GM23338 (cell line): ENCODE measurements at regions not wholly inside any gene's neighbourhood (a gene's known extent, or its start where the extent isn't known, plus 50 kb on each side); places are given as distances from the start of the nearest gene placed in this dataset.

Source experiments
- ATAC-seq: fragments of 200-7000 bp; cut with Tn5 transposase; 3 replicates; pipeline ENCODE4 v1.9.1; 2020
- DNase-seq: peaks from one replicate; pipeline ENCODE4 v3.0.0-alpha.2; 2015; ENCODE audit warnings: low spot score
- H2AFZ ChIP-seq: fragments of 200-600 bp; sonication (generic); 2 replicates; pipeline ENCODE4 v1.8.0; 2016; ENCODE audit warnings: antibody characterized with exemption, mild to moderate bottlenecking, moderate library complexity
- H3F3A ChIP-seq: fragments of 200-600 bp; sonication (generic); replicated peaks from 2 replicates; pipeline ENCODE4 v1.8.0; 2017; ENCODE audit warnings: antibody characterized with exemption, mixed run types, low read depth
- H3K27ac ChIP-seq: fragments of 200-600 bp; sonication (generic); 2 replicates; pipeline ENCODE4 v1.6.1; 2016; ENCODE audit warnings: low read depth
- H3K27me3 ChIP-seq: fragments of 200-600 bp; sonication (generic); 2 replicates; pipeline ENCODE4 v1.8.0; 2016; ENCODE audit warnings: mild to moderate bottlenecking, mixed run types, moderate library complexity; ENCODE audit not compliant: insufficient read depth
- H3K36me3 ChIP-seq: fragments of 200-600 bp; sonication (generic); 2 replicates; pipeline ENCODE4 v1.8.0; 2016; ENCODE audit warnings: mild to moderate bottlenecking; ENCODE audit not compliant: insufficient read depth
- H3K4me1 ChIP-seq: fragments of 200-600 bp; sonication (generic); 2 replicates; pipeline ENCODE4 v1.8.0; 2016; ENCODE audit warnings: mild to moderate bottlenecking, moderate library complexity; ENCODE audit not compliant: insufficient read depth
- H3K4me2 ChIP-seq: fragments of 200-600 bp; sonication (generic); 2 replicates; pipeline ENCODE4 v1.7.1; 2017; ENCODE audit warnings: mixed run types
- H3K4me3 ChIP-seq: fragments of 200-600 bp; sonication (generic); 2 replicates; pipeline ENCODE4 v1.6.1; 2016; ENCODE audit warnings: mixed run types
- H3K79me2 ChIP-seq: fragments of 200-600 bp; sonication (generic); replicated peaks from 2 replicates; pipeline ENCODE4 v1.8.0; 2017; ENCODE audit warnings: mild to moderate bottlenecking; ENCODE audit not compliant: insufficient read depth
- H3K9me2 ChIP-seq: fragments of 200-600 bp; sonication (generic); 2 replicates; pipeline ENCODE4 v1.8.0; 2017; ENCODE audit not compliant: insufficient read depth
- H4K20me1 ChIP-seq: fragments of 200-600 bp; sonication (generic); replicated peaks from 2 replicates; pipeline ENCODE4 v1.8.0; 2017; ENCODE audit warnings: mild to moderate bottlenecking; ENCODE audit not compliant: insufficient read depth
- H3K27ac Mint-ChIP-seq: 2 replicates; pipeline ENCODE4 v1.8.0; 2020; ENCODE audit warnings: inconsistent platforms, mild to moderate bottlenecking, moderate library complexity, mixed read lengths
- H3K27me3 Mint-ChIP-seq: 3 replicates; pipeline ENCODE4 v1.8.0; 2022; ENCODE audit warnings: low read depth, mild to moderate bottlenecking, moderate library complexity, mixed read lengths, inconsistent platforms; ENCODE audit not compliant: insufficient read depth, poor library complexity
- H3K36me3 Mint-ChIP-seq: 3 replicates; pipeline ENCODE4 v1.8.0; 2021; ENCODE audit warnings: low read depth, mild to moderate bottlenecking, inconsistent platforms, moderate library complexity, mixed read lengths
- H3K4me1 Mint-ChIP-seq: 3 replicates; pipeline ENCODE4 v1.8.0; 2020; ENCODE audit warnings: mild to moderate bottlenecking, inconsistent platforms, mixed read lengths
- H3K4me3 Mint-ChIP-seq: 3 replicates; pipeline ENCODE4 v1.8.0; 2021; ENCODE audit warnings: moderate library complexity, mild to moderate bottlenecking, inconsistent platforms, mixed read lengths
- H3K9me3 Mint-ChIP-seq: 3 replicates; pipeline ENCODE4 v1.8.0; 2020; ENCODE audit warnings: moderate library complexity, mild to moderate bottlenecking, inconsistent platforms, mixed read lengths
- CTCF ChIP-seq, 2 experiments: fragments of 200-600 bp in 1 of 2; sonication (generic) in 1 of 2; conservative IDR thresholded peaks; 2 replicates each; pipeline versions ENCODE4 v1.5.1 to v1.6.1; 2016 to 2017; ENCODE audit warnings: antibody characterized with exemption in 2 of 2, low read depth in 2 of 2, mild to moderate bottlenecking in 2 of 2, moderate library complexity in 1 of 2
- ETS1 ChIP-seq: IDR thresholded peaks from 2 replicates; pipeline ENCODE4 v1.6.1; 2016; ENCODE audit warnings: antibody characterized with exemption
- EZH2phosphoT487 ChIP-seq: fragments of 200-600 bp; sonication (generic); IDR thresholded peaks from one replicate; pipeline ENCODE4 v1.8.1; 2018; ENCODE audit warnings: antibody characterized with exemption; ENCODE audit not compliant: unreplicated experiment
- JUNB ChIP-seq: IDR thresholded peaks from one replicate; pipeline ENCODE4 v1.6.1; 2016; ENCODE audit warnings: antibody characterized with exemption; ENCODE audit not compliant: unreplicated experiment
- NANOG ChIP-seq: IDR thresholded peaks from 2 replicates; pipeline ENCODE4 v1.6.1; 2016; ENCODE audit warnings: antibody characterized with exemption, borderline replicate concordance
- STAT1 ChIP-seq: IDR thresholded peaks from one replicate; pipeline ENCODE4 v1.6.1; 2016; ENCODE audit warnings: antibody characterized with exemption; ENCODE audit not compliant: unreplicated experiment
- ZNF114 ChIP-seq: fragments of 250-450 bp; sonication (Bioruptor Pico); IDR thresholded peaks from 2 replicates; pipeline ENCODE4 v1.5.0; 2020; ENCODE audit warnings: mild to moderate bottlenecking, moderate library complexity
- ZNF462 ChIP-seq: fragments of 250-450 bp; sonication (Bioruptor Pico); IDR thresholded peaks from 2 replicates; pipeline ENCODE4 v1.5.0; 2020; ENCODE audit warnings: mild to moderate bottlenecking, moderate library complexity

- Histone ChIP-seq H3K4me2 (no peak overlapping the region), H3K4me1 (0 out of 2 replicates have a peak, but pooled peaks cover 5% of the 10 kb centered on the region), H3K27ac (no peak overlapping the region), H4K20me1 (no peaks in the 10 kb centered on the region), H3K9me2 (no peaks in the 10 kb centered on the region), H3K27me3 (no peaks in the 10 kb centered on the region), H3K79me2 (no peaks in the 10 kb centered on the region), H2AFZ (no peak overlapping the region), H3K36me3 (no peaks in the 10 kb centered on the region), H3K4me3 (no peak overlapping the region), H3F3A (no peaks in the 10 kb centered on the region)
- Mint-ChIP-seq H3K4me3 (no peak overlapping the region), H3K36me3 (no peaks in the 10 kb centered on the region; the same call in 2 of the 3 replicates), H3K27ac (no peak overlapping the region), H3K4me1 (no peaks in the 10 kb centered on the region; the same call in 2 of the 3 replicates), H3K27me3 (no peaks in the 10 kb centered on the region), H3K9me3 (no peaks in the 10 kb centered on the region)
- ATAC-seq (no peak), DNase-seq (peak; percentile 11)
- no peak for TF ChIP-seq CTCF (conservative IDR thresholded peaks at IDR 0.05; ENCODE audit: low read depth in 2 of 2)
- no peak for TF ChIP-seq ZNF114 (CRISPR knock-in tag)
- no peak for TF ChIP-seq NANOG
- TF ChIP-seq ETS1, result no peak
- no peak for TF ChIP-seq EZH2phosphoT487
Observed at GRCh38 chrX:121802881-121803412, 755.5 kb downstream of the GLUD2 start.

- Histone ChIP-seq H3K4me2 (no peak overlapping the region), H2AFZ (no peak overlapping the region), H3K9me2 (no peaks in the 10 kb centered on the region), H4K20me1 (no peaks in the 10 kb centered on the region), H3K4me1 (no peaks in the 10 kb centered on the region), H3K79me2 (no peaks in the 10 kb centered on the region), H3F3A (no peaks in the 10 kb centered on the region), H3K36me3 (no peaks in the 10 kb centered on the region), H3K27me3 (no peaks in the 10 kb centered on the region), H3K27ac (no peak overlapping the region), H3K4me3 (no peak overlapping the region)
- H3K4me1 Mint-ChIP-seq, result no peaks in the 10 kb centered on the region
- H3K36me3 Mint-ChIP-seq, result no peaks in the 10 kb centered on the region
- DNase-seq (no peak), ATAC-seq (no peak)
- H3K27ac Mint-ChIP-seq, result no peak overlapping the region
- no peaks in the 10 kb centered on the region; the same call in 2 of the 3 replicates for H3K9me3 Mint-ChIP-seq
- H3K27me3 Mint-ChIP-seq, result no peaks in the 10 kb centered on the region
- no peak overlapping the region for H3K4me3 Mint-ChIP-seq
- no peak for TF ChIP-seq ZNF462 (CRISPR knock-in tag)
- TF ChIP-seq JUNB, result no peak
- TF ChIP-seq ETS1, result no peak
- TF ChIP-seq ZNF114 (CRISPR knock-in tag), result no peak
- TF ChIP-seq STAT1, result no peak
- TF ChIP-seq NANOG, result no peak
- TF ChIP-seq EZH2phosphoT487, result no peak
- no peak for TF ChIP-seq CTCF (conservative IDR thresholded peaks at IDR 0.05; ENCODE audit: low read depth in 2 of 2)
Observed at GRCh38 chrX:121823406-121823805, 776.0 kb downstream of the GLUD2 start.
